Adrenal gland (tissue), 9 donors: ENCODE measurements at regions not wholly inside any gene's neighbourhood (a gene's known extent, or its start where the extent isn't known, plus 50 kb on each side); places are given as distances from the start of the nearest gene placed in this dataset.

Experiments
- DNase-seq, 7 donors: peaks; one replicate each; pipeline ENCODE4 v3.0.0-alpha.2; 2019 to 2020
- H3K27ac ChIP-seq, 5 donors: fragments of 200-600 bp; sonication (generic) in 4 of 5; 1 replicate in 3 of 5; 2 replicates in 2 of 5; pipeline versions ENCODE4 v1.5.1 to v1.8.0; 2016 to 2020; ENCODE audit warnings: mild to moderate bottlenecking in 1 of 5
- H3K27me3 ChIP-seq: fragments of 200-600 bp; 2 replicates; pipeline ENCODE4 v1.8.0; 2021
- H3K36me3 ChIP-seq, 2 donors: fragments of 200-600 bp; replicated peaks in 1 of 2; 1 replicate in 1 of 2; 2 replicates in 1 of 2; pipeline versions ENCODE4 v1.5.1 to v1.8.0; 2018 to 2022
- H3K4me1 ChIP-seq, 2 donors: fragments of 200-600 bp; replicated peaks in 1 of 2; 1 replicate in 1 of 2; 2 replicates in 1 of 2; pipeline versions ENCODE4 v1.5.1 to v1.8.0; 2018 to 2021
- H3K4me3 ChIP-seq, 4 donors: fragments of 200-600 bp; sonication (generic) in 3 of 4; one replicate each; pipeline ENCODE4 v1.5.1; 2016 to 2018
- H3K9me3 ChIP-seq, 3 donors: fragments of 200-600 bp; sonication (generic) in 1 of 3; replicated peaks in 1 of 3; 1 replicate in 2 of 3; 2 replicates in 1 of 3; pipeline versions ENCODE4 v1.5.1 to v1.8.0; 2016 to 2021
- POLR2A ChIP-seq, 2 donors: fragments of 450-650 bp; IDR thresholded peaks; one replicate each; pipeline ENCODE4 v1.6.1; 2017; ENCODE audit warnings: antibody characterized with exemption in 2 of 2, mild to moderate bottlenecking in 2 of 2, moderate library complexity in 1 of 2
- WGBS, 4 donors: extraction: QIAGEN DNeasy Blood & Tissue Kit in 2 of 4; methylation state at CpG; one replicate each; pipeline versions ENCODE4 v1.1.5 to v1.1.7; 2013 to 2017; 5-methylcytosine and 5-hydroxymethylcytosine counted together
- intact Hi-C, 2 donors: fragments of 100-400 bp; cut with DNase I; formaldehyde crosslinking; loops; one replicate each; pipeline versions ENCODE4 v1.14.1 to v1.15.0; 2022 to 2023
- small RNA-seq, 2 donors: library from RNA; depleted of rRNA; stranded (forward); fragments of <200 nt; gene quantifications; one replicate each; pipeline ENCODE3, GENCODE V24; 2016
- TF ChIP-seq, protein P1 (sequence below), 6 experiments: fragments of 450-650 bp in 4 of 6; fragments of 200-600 bp in 2 of 6; sonication (generic) in 1 of 6; IDR thresholded peaks; 1 replicate in 5 of 6; 2 replicates in 1 of 6; pipeline versions ENCODE4 v1.5.1 to v1.8.0; 2016 to 2021; ENCODE audit warnings: antibody characterized with exemption in 6 of 6, mild to moderate bottlenecking in 2 of 6, moderate library complexity in 1 of 6
- donor health status: healthy with polysubstance abuse.
- donor health status: Bipolar disorder and iron deficiency.
- donor health status: DM: yes; HTN: yes; CAD: no.
- donor health status: DM: no; HTN: no; CAD: no.
- donor health status: DM: no; HTN: no; CAD: no.

DNA sequence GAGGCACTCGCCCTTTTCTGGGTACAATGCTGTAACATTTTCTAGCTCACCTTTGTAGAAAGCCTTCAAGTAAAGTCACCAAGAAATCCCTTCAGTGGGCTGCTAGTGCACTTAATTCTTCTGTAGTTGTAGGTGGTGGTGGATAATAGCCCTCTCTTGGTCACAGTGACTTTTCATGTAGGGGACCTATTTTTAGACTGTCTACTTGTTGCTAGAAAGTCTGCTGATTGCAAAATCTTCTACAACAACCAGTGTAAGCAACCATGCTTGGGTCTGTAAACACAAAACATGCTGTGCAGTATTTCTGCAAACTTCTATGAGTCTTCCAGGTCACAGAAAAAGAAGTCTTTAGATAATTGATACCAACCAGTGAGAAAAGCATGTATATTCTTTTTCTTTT is 55.6 kb downstream of the PBDC1 start:
- H3K27ac ChIP-seq, result no peak overlapping the region
- intact Hi-C loops, result no loop called here

DNA sequence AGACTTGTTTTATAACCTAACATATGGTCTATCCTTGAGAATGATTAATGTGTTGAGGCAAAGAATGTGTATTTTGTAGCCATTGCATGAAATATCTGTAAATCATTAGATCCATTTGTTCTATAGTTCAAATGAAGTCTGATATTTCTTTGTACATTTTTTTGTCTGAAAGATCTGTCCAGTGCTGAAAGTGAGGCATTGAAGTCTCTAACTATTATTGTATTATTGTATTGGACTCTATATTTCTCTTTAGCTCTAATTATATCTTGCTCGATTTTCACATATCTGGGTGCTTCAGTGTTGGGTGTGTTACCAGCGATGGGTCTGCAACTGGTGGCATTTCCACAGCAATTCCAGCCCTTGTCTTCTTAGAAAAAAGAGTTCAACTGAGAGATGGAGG is 76.0 kb downstream of the PBDC1 start:
- no peak for TF ChIP-seq POLR2A (IDR thresholded peaks at IDR 0.05)
- TF ChIP-seq, protein P1, sequence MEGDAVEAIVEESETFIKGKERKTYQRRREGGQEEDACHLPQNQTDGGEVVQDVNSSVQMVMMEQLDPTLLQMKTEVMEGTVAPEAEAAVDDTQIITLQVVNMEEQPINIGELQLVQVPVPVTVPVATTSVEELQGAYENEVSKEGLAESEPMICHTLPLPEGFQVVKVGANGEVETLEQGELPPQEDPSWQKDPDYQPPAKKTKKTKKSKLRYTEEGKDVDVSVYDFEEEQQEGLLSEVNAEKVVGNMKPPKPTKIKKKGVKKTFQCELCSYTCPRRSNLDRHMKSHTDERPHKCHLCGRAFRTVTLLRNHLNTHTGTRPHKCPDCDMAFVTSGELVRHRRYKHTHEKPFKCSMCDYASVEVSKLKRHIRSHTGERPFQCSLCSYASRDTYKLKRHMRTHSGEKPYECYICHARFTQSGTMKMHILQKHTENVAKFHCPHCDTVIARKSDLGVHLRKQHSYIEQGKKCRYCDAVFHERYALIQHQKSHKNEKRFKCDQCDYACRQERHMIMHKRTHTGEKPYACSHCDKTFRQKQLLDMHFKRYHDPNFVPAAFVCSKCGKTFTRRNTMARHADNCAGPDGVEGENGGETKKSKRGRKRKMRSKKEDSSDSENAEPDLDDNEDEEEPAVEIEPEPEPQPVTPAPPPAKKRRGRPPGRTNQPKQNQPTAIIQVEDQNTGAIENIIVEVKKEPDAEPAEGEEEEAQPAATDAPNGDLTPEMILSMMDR (IDR thresholded peaks at IDR 0.05), result no peak
- Histone ChIP-seq H3K4me1 (no peaks in the 10 kb centered on the region), H3K36me3 (no peaks in the 10 kb centered on the region), H3K27ac (no peak overlapping the region), H3K27me3 (peaks cover 9% of the 10 kb centered on the region), H3K4me3 (no peak overlapping the region), H3K9me3 (no peaks in the 10 kb centered on the region)
- intact Hi-C loops, result no loop called here
- 67 to 76% (median 72%) methylated on average over 2 of the region's 2 CpGs for WGBS, 4 donors
- DNase-seq, result no peak

More for the DNA sequence above, 55.6 kb downstream of the PBDC1 start:
- H3K27me3 ChIP-seq, result peaks cover 10% of the 10 kb centered on the region
- H3K4me3 ChIP-seq, result no peak overlapping the region
- H3K36me3 ChIP-seq, result no peaks in the 10 kb centered on the region
- TF ChIP-seq POLR2A (IDR thresholded peaks at IDR 0.05), result no peak
- TF ChIP-seq, protein P1 (IDR thresholded peaks at IDR 0.05), result no peak
- WGBS, 4 donors, result 49 to 87% (median 58%) methylated on average over 1 of the region's 1 CpG; no CpG with 5 or more reads in 1 of the 4 donors
- DNase-seq, result no peak
- peaks cover 0 to 12% (median 0%) of the 10 kb centered on the region in 3 donors for H3K9me3 ChIP-seq
- H3K4me1 ChIP-seq, result no peaks in the 10 kb centered on the region

DNA sequence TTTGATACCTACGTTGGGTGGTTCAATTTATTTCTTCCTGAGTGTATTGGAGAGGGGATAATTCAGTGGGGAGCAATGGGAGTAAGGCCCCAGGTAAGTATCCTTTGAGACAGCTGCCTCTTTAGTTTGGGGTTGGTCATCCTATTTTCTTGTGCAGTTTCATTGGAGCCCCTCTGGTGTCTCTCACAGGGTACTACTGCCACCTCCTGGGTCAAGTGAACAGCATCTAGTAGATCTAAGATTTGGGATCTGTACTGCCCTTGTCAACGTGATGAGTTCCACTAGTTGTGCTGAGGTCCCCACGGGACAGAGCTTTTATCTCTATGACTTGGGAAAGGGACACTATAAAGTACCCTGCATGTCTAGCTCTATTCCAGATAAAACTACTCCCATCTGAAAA is 80.6 kb downstream of the PBDC1 start:
- intact Hi-C loops, result no loop called here
- Histone ChIP-seq H3K36me3 (no peaks in the 10 kb centered on the region), H3K9me3 (no peaks in the 10 kb centered on the region), H3K4me1 (no peaks in the 10 kb centered on the region), H3K4me3 (no peak overlapping the region), H3K27me3 (peaks cover 7% of the 10 kb centered on the region), H3K27ac (no peak overlapping the region)
- WGBS, 4 donors, result 12 to 20% (median 15%) methylated on average over 3 of the region's 3 CpGs
- TF ChIP-seq POLR2A (IDR thresholded peaks at IDR 0.05), result no peak
- TF ChIP-seq, protein P1 (IDR thresholded peaks at IDR 0.05), result peak; percentile 21 to 54 (median 48)
- peak; percentile 20 to 62 (median 40) for DNase-seq

DNA sequence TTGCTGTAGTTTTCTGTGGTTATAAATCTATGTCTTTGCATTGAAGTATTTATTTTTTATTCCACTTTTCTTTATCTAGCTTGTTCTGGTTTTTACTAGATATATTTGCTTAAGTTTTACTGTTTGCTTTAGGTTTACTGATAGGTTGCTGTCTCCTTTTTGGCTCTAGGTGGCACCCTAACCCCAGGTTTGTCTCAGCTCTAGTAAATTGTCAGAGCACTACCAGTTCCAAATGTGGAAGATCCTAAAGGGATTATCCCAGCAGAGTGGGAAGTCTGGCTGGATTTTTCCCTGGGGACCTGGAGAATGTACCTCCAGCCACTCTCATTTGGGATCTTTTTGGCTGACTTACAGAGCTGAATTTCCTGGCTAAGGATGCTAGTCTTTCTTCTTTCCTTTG is 106.1 kb downstream of the PBDC1 start:
- H3K4me3 ChIP-seq, result no peak overlapping the region
- no peak overlapping the region for H3K27ac ChIP-seq
- H3K4me1 ChIP-seq, result no peaks in the 10 kb centered on the region
- DNase-seq, result peak; percentile 39 to 64 (median 42)
- H3K9me3 ChIP-seq, result no peaks in the 10 kb centered on the region
- H3K27me3 ChIP-seq, result peaks cover 18% of the 10 kb centered on the region
- no peaks in the 10 kb centered on the region for H3K36me3 ChIP-seq
- TF ChIP-seq POLR2A (IDR thresholded peaks at IDR 0.05), result no peak
- TF ChIP-seq, protein P1 (IDR thresholded peaks at IDR 0.05), result peak; percentile 35 to 70 (median 57)
- intact Hi-C loops, result no loop called here

Small RNA genes in the stretch of these regions (small RNA-seq; reads per million reads assigned to genes)
- 0 reads per million in 2 donors for gene RNU6-867P
